Activated CD4-positive, alpha-beta T cell treated with anti-CD3 and anti-CD28 coated beads, Interleukin-2, amount 50 U/mL, for 1 hour (primary cell): ENCODE measurements at regions not wholly inside any gene's neighbourhood (a gene's known extent, or its start where the extent isn't known, plus 50 kb on each side); places are given as distances from the start of the nearest gene placed in this dataset.

Experiments used
- DNase-seq: peaks from one replicate; pipeline ENCODE4 v3.0.0-alpha.2; 2020

DNA sequence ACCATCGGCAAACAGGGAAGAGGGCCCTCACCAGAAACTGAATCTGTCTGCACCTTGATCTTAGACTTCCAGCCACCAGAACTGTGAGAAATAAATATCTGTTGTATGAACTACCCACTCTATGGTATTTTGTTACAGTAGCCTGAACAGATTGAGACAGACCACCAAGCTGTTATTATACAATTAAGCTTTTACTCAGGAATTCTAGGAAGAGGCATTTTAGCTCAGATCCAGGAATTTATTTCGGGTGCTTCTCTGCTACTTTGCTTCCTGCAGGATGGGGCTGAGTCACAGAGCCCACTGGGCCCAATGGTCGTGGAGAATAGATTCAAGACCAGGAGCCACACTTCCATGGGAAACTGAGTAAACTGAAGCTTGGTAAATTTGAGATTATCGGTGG lies 145.5 kb upstream of the PFN2 start:
- no peak for DNase-seq

DNA sequence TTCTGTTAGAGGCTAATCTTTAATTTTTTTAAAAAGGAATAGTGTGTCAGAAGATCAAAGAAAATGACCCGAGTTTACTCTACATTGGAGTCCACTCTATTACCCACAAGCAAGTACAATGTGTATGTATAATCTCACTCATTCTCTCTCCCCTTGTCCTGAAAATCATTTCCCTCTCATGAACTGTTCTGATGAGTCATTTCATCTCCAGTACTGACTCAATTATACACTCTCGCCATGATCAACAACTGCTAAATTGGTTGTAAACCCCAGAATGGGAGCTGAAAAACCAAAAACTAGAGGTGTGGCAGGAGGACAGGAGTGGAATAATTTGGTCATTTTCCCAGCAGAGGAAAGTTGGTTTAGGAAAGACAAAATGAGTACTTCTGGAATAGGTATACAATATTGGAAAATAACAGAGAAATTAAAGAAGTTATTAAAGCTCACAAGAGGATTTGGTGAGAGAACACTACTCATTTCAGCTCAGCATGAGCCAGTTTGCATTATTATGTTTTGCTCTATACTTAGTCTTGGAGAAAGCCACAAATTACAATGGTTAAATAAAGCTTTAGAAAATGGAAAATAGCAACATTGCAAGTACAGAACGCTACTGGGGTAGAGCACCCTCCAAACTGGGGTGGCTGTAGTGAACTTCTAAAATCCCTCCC lies 144.3 kb upstream of the PFN2 start:
- DNase-seq: no peak

GRCh38 chr3:150114273-150114672 lies 143.6 kb upstream of the PFN2 start:
- DNase-seq: no peak

DNA sequence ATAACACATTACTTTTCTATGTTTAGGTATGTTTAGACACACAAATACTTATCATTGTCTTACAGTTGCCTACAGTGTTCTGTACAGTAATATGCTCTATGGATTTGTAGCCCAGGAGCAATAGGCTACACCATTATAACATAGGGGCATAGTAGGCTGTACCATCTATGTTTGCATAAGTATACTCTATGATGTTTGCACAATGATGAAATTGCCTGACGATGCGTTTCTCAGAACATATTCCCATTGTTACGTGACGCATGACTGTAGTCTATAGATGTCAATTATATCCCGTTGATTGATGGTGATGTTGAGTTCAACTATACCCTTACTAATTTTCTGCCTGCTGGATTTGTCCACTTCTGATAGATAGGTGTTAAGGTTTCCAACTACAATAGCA lies 139.4 kb upstream of the PFN2 start:
- no peak for DNase-seq

DNA sequence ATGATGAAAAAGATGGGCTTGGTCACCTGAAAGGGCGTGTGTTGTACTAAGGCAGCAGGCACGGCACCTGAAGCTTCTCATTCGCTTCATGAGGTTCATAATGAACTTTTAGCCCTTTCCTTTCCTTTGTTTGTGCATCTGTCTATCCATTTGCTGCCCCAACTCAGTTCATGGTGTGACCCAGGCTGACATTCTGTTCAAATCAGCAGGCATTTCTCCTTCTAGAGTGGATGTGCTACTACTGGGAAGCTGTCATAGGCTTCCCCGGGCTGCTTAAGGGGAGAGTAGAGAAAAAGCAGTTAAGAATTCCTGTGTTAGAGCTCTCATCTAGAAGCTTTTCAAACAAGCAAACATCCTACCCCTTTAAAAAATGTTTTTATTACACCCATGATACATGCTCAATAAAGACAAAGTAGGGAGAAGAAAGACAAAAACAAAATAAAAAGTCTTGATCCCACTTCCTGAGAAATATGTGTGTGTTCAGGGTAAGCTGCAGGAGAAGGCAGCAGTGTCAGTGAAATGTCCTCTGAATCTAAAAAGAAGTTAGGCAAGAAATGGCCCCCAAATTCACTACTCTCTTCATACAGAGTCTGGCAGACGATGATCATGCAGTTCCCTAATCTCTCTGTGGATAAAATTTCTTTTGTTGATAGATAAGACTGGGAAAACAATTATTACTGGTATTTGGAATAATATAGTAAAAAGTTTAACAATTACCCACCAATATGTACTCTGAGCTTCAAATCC lies 136.9 kb upstream of the PFN2 start:
- no peak for DNase-seq

GRCh38 chr3:150106740-150107428 lies 136.2 kb upstream of the PFN2 start:
- no peak for DNase-seq

- DNase-seq: no peak
These were observed 135.4 kb upstream of the PFN2 start for GRCh38 chr3:150105886-150106612.

- no peak for DNase-seq
These were observed 134.3 kb upstream of the PFN2 start for GRCh38 chr3:150105025-150105424.

DNA sequence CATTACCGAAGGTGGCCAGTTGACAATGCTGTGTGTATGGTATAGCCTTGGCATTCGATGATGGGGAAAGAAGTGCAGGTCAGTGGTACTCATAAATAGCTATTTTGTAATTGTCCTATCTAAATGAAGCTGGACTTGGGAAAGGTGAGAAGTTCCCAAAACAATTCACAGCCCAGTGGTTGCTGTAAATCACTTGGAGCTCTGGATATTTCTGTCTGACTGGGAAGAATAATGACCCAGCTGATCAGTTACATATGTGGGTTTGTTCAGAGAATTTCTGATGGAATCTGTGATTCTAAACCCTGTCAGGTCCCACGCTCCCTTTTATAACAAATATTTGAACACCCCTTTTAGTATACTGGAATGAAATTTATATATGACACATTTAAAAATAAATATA lies 133.9 kb upstream of the PFN2 start:
- DNase-seq: no peak

GRCh38 chr3:150101016-150101415 lies 130.3 kb upstream of the PFN2 start:
- DNase-seq: no peak

- DNase-seq: no peak
These were observed 127.9 kb upstream of the PFN2 start for GRCh38 chr3:150098621-150099020.

DNA sequence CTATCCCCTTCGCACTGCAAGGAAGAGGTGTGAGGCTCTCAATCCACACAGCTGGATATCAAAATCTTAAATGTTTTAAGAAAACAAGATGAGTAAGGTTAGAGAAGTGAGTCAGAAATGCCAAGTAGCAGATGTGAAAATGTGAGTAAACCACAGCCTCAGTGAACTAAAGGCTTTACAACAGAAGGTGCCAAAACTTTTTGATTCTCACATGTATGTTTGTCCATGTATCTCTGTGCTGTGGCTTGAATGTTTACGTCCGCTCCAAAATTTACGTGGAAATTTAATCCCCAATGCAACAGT lies 126.8 kb upstream of the PFN2 start:
- DNase-seq: no peak

DNA sequence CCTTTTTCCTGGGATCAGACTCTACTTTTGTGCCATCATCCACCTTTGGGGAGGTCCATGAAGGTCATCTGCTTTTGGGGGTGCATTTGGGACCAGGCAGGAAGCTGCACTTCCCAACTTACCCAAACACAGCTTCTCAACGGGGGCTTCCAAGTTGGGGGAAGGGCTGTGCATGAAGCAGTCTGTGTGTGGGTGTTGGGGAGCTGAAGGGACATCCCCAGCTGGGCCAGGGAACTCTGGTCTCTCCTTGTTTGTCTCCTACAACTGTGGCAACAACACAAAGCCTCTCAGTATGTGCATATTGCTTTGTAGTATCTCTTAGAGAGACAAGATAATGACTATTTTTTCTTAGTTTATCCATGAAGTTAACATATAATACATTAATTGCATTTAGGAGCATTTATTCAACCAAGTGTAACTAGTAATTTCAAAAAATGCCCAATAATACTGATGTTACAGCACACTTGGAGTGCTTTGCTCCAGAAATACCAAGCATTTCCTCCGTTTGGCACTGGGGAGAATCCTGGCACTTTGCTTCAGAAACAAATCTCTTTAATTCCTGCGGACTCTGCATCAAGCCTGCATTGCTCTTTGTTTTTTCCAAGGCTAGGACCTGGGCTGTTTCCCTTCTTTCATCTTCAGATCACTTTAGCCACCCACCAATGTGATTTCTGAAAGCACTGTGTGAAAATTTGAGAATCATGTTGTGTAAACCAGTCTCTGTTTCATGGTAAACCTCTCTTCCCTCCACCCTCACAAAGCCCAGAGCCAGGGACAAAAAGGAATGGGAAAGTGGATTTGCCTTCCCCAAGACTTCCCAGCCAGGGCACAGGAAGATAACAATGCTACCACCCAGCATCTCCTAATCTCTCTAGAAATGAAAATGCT lies 126.2 kb upstream of the PFN2 start:
- no peak for DNase-seq

- DNase-seq: no peak
These were observed 123.6 kb upstream of the PFN2 start for GRCh38 chr3:150094150-150094933.

- no peak for DNase-seq
These were observed 120.9 kb upstream of the PFN2 start for GRCh38 chr3:150091626-150092025.

DNA sequence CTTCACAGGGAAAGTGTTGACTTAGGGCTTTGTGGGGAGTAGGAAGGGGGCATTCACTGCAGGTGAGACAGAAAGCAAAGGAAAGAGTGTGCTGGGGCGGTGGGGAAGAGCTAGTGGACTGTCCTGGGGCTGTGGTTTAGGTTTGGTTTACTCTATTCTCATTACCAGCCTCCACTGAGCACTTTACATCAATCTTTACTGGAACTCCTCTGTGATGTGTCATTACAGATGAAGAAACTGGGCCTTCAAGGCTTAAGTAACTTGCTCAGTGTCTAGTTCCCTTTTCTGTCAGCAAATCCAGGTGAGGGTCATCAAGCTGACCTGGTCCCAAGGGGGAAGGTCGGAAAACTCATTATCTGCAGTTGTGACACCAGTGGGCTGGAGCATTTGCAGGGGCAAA lies 120.2 kb upstream of the PFN2 start:
- no peak for DNase-seq

- no peak for DNase-seq
These were observed 119.3 kb upstream of the PFN2 start for GRCh38 chr3:150090006-150090405.

DNA sequence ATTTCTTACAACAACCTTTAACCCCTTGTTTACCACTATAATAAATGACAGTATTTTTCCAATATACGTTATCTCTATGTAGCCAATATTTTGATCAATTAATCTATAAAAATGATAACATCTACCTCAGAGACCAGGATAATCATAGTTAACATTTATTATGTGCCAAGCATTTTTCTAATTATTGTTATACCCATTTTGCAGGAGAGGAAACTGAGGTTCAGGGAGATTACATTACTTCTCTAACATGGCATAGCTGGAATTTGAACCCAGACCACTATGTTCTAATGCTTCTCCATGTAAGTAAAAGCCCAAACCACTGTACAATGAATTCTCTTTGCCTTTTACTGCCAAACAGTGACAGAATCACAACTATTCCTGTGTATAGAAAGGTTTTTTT lies 113.4 kb upstream of the PFN2 start:
- no peak for DNase-seq

DNA sequence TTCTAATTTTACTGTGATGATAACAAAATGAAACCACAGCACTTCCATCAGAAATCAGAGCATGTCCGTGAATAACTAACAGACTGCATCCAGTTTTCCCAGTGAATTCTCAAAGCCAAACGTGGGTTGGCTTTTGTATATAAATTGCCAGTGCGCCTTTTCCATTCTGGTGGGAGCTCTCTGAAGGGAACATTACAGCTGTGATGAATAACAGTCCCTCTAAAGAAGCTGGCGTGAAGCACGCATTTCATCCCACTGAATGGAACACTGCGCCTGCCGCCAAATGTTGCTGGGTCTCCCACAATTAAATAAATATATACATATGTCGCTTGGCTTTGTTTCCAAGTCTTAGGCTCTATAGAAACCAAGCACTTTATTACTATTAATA lies 113.0 kb upstream of the PFN2 start:
- no peak for DNase-seq

- DNase-seq: no peak
These were observed 112.4 kb upstream of the PFN2 start for GRCh38 chr3:150082898-150083654.

GRCh38 chr3:150081084-150081483 lies 110.4 kb upstream of the PFN2 start:
- no peak for DNase-seq
